Activated T-helper 1 cell treated with anti-CD3 and anti-CD28 coated beads, Interleukin-2, amount 50 U/mL, for 16 hours (primary cell): ENCODE measurements at regions not wholly inside any gene's neighbourhood (a gene's known extent, or its start where the extent isn't known, plus 50 kb on each side); places are given as distances from the start of the nearest gene placed in this dataset.

Experiments used
- DNase-seq, 2 donors: peaks; one replicate each; pipeline ENCODE4 v3.0.0-alpha.2; 2020; ENCODE audit warnings: low read depth in 1 of 2, low spot score in 1 of 2

DNA sequence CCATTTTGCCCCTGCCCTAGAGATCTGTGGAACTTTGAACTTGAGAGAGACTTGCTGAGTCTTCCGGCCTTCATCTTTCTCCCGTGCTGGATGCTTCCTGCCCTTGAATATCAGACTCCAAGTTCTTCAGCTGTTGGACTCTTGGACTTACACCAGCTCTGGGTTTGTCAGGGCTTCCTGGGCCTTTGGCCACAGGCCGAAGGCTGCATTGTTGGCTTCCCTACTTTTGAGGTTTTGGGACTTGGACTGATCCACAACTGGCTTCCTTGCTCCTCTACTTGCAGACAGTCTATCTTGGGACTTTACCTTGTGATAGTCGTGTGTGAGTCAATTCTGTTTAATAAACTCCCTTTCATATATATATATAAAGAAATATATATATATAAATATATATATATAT lies 1071.0 kb downstream of the ADGRL3 start:
- DNase-seq = no peak

DNA sequence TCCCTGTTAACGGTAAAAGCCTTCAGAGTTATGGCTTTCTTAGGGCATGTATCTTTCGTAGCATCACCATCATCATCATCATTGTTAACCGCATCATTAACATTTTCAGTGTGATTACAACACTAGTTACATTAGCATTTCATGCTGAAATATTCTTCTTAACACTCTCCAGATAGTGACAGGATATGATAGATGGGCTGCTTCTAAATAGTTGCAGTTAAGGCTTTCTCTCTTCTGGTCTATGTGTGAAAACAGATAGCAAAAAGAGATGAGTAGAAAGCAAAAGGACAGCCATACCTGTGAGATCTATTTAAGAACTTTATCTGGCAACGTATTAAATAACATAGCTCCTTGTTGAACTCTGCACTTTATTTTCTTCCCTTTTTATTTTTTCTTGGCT lies 1069.8 kb downstream of the ADGRL3 start:
- DNase-seq = no peak

DNA sequence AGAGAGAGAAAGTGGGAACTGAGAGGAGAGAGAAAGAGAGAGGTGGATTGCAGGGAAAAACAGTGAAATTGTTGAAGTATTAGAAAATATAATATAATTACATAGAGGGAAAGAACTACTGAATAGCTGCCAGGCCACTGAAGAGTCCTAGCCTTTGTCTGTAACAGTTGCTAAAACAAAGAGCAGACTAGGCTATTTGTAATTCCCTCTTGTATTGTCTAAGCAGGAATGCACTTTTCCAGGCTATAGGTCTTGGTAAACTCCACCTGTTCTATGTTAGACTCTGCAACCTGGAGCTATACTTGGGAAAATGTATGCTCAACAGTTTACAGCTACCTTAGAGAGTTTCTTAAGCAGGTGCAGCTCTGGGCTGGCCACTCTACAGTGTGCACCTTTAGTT lies 1063.3 kb downstream of the ADGRL3 start:
- DNase-seq = no peak

DNA sequence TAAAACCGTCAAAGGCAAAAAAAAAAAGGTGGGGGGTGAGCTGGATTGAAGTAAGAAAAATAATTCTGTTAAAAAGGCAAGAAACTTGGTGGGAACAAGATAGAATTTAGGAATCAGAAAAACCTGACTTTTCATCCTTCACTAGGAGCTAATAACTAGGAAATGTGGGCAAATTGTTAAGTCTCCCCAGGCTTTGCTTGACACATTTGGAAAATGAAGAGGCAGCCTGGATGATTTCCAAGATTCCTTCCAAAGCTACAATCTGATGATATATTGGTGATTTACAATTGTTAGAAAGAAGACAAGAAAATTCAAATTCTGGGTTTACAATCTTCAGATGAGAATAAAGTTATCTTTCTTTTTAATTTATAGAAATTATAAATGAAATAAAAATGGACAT lies 1062.5 kb downstream of the ADGRL3 start:
- DNase-seq = no peak

DNA sequence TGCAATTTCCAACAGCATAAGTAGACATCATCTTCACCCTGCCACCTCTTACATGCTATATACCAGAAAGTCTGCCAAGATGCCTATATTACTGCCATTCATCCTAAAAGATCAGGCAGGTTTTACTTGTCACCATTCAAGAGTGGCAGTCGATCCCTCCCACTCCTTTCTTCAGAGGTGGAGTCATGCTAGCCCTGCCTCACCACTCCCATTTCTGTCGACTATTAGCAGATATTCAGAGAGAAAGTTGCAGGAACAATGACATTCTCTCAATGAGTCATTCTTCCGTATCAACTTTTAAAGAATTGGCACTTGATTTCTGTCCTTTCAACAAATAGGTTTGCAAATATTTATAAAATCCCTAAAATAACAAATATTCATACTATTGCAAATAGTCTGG lies 1060.1 kb downstream of the ADGRL3 start:
- DNase-seq = no peak

DNA sequence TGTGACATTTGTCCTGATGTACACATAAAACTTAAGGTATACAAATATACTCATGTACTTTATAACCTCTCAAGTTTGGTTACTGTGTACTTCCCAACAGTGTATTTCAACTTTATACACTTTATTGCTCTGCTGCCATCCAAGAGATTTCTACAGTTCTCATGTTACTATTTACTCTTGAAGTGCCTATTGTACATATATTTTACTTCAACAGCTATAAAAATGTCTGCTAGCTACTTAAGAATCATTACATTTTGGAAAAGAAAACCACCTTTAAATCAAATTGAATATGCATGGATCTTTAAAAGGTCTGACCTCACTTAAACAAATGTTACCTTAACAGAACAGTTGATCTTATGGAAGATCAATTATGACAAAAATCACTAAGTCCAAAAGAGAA lies 1056.4 kb downstream of the ADGRL3 start:
- DNase-seq = no peak

DNA sequence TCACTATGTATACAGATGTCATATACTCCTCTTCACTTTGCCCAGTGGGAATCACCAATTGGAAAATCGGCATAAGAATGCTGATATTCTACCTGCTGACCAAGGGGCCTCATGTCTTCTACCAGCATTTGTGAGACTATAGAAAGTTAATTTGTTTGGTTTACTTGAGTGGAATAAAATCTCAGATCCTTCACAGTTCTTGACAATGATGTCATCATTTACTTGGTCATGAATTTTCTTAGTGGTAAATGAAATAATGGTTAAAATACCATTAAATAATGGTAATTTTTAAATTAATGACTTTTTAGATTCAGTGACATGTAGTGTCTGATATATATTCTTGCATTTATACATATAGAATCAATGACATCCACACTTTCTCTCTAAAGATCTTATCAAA lies 1052.6 kb downstream of the ADGRL3 start:
- DNase-seq = no peak

DNA sequence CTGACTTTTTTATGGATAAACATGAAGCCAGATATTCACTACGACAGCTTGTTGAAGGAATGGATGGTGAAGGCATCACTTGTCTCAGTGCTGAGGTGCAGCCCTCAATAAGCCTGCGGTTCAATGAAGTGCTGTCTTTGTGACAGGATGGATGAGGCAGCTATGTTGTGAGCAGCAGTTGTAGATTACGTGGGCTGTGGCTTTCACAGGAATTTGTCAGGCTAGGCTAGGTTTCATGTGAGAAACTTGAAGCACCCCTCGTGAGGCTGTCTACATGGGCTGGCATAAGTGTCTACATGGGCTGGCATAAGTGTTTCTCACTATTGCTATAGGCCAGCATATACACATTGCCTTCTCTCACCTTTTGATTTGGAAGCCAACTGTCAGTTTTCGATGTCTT lies 1050.0 kb downstream of the ADGRL3 start:
- no peak for DNase-seq

DNA sequence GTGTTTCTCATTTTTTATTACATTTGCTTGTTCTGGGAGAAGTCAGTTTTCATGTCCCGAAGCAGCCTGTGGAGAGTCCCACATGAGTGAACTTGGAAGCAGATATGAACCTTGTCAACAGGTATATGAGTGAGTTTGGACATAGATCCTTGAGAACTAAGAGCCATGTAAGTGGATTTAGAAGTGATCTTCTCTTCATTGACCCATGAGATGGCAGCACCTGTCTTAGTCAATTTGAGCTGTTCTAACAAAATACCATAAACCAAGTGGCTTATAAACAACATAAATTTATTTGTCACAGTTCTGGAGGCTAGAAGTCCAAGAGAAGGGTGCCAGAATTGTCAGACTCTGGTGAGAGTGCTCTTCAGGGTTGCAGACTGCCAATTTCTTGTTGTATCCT lies 1043.8 kb downstream of the ADGRL3 start:
- DNase-seq = no peak

DNA sequence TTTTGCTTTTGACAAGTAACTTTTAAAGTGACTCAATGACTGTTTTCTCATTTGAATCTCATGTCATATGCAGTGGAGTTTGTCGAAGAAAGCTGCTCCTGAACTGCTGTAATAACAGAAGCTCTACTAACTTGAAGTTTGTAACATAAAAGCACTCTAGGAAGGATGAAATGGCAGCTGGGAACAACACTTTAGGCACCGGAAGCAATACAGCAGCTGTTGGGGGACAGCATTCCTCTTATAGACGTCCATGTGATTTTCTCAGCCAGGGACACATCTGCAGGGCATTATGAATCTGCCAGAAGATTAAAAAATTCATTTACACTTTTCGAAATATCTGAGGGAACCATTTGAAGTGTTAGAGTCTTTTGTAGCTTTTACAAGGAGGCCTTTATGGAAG lies 1035.8 kb downstream of the ADGRL3 start:
- DNase-seq = no peak

DNA sequence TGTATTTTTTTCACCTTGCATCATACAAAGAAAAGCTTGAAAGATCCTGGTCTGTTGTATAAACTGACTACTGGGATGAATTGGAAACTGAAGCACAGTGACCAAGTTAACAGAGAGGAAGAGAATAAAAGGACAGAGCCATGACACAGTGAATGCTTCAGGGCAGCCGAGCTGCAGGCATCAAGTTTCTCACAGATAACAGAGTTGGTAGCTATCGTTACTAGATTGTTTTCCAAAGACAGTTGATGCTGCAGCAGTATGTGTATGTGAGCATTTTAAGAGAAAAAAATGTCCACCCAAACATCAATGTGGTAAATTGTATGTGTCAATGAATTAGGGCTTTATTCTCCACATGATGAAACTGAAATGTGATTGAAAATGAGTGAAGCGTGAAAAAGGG lies 1032.7 kb downstream of the ADGRL3 start:
- DNase-seq = no peak

DNA sequence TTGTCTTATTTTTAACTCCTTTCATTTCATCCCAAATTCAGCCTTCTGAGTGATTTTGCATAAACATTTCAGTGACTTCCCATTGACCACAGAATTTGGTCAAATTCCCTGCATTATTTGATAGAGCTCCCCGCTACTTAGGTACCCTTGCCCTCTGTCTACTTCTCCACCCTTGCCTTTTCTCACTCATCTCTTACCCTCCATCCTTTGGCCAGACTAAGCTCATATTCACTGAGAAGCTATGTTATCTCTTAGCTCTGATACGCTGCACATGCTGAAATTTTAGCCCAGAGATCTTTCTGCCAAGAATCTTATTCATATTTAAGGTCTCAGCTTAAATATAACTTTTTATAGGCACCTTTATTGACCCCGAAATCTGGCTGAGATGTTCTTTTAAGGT lies 1031.9 kb downstream of the ADGRL3 start:
- no peak for DNase-seq

DNA sequence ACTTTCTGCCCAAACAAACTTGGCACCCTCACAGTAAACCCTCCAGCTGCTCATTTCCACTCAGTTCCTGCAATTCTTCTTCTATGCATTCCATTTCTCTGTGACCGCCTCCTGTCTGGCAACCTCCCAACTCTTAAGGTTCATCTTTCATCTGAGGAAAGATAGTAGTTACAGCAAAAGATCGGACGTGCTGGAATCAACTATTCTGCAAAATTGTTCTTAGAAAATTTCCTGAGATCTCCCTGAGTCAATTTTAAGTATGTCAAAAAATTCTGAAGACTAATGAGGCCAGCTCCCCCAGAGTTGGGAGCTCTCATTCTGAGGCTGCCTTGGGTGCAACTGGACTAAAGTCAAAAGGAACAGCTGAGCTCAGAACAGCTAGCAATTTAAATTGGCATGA lies 1026.0 kb downstream of the ADGRL3 start:
- no peak for DNase-seq

DNA sequence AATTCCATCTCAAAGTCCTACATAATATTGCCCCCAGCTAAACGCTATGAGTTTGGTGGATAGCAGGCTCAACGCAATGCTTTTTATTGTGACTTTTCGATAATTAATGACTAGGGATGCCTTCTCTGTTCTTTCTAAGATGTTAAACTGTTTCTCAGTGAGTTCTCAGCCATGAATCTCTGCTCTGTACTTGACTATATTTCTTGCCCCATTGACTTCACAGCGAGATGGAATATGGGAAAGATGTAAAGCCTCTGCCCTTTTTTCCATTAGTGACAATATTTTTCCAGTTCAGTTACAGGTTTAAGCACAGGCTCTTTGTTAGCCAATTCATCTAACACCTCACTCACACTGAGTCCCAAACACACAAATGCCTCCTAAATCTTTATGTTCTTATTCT lies 1022.0 kb downstream of the ADGRL3 start:
- no peak for DNase-seq

DNA sequence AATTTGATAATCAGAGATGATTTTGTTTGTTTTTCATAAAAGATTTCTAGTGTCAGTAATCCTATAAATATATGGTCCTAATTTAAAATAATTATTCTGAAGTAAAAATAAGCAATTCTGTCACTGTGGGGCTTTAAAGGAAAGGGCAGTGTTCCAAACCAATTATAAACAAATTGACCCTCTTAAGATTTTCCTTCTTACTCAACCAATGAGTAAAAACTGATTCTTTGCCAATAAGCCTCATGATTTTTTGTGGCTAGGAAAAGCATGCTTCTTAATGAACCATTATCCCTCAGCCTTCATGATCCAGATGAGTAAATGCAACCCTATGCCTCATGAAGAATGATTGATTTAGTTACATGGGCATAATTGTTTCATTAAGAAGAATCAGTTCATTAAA lies 1010.4 kb downstream of the ADGRL3 start:
- no peak for DNase-seq

DNA sequence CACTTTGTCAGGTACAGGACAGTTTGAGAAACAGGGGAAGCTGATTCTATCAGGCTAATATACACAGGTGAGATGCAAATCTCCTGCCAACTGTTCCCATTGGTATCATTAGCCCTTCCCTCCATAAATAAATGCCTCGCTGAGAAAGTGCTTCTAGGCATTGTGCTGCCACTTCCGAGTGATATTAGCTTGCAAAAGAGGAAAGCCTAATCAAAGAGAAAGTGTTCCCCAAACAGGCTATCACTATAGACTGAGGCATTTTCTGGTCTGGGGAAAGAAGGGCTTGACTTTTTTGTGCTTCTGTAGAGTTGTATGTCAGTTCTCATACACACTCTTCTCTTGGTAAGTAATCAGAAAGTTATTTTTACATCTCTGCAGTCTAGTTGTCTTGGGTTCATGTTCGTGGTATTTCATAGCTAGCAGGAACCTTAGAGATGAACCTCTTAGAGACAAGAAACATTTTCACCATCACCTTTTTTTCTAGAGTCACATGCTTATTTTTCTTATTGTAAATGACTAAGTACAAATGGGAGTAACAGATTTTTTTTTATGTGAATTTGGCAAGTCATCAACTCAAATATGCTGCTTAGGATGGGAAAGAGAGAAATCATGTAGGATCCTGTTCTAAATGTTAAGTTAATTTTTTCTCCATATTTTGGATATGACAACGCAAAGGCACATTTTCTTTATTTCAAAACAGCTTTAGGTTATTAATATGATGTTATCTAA lies 1009.8 kb downstream of the ADGRL3 start:
- DNase-seq = no peak

DNA sequence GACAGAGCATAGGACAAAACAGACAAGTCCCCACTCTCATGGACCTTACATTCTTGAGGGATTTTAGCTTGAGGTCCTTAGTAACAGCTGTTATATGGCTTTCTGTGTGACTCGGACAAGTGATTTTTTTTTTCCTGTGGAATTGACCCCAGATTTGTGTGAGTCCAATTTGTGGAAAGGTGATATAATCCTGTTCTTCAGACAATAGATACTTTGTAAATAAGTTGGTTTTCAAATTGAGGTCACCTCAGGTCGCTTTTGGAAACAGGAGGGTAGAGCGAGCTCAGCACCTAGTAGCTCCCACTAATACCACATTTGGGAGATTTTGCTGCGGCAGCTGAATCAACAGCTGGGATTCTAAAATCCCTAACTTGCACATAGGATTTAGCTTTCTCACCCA lies 1008.8 kb downstream of the ADGRL3 start:
- DNase-seq = no peak

DNA sequence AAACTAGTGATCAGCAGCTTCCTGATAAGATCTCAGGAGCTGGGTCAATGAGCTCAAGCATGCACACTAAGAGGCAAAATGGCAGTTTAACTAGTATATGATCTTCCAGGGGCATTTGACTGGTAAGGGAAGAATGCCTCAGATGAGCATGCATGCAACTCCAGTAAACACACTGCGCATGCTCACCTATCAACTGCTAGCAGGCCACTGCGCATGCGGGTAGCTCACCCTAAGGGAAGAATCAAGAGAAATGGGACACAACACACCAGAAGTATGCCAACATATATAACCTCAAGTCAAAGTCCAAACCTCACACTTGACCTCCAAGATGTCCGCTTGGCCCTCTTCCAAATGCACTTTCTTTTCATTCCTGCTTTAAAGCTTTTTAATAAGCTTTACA lies 1004.0 kb downstream of the ADGRL3 start:
- no peak for DNase-seq

DNA sequence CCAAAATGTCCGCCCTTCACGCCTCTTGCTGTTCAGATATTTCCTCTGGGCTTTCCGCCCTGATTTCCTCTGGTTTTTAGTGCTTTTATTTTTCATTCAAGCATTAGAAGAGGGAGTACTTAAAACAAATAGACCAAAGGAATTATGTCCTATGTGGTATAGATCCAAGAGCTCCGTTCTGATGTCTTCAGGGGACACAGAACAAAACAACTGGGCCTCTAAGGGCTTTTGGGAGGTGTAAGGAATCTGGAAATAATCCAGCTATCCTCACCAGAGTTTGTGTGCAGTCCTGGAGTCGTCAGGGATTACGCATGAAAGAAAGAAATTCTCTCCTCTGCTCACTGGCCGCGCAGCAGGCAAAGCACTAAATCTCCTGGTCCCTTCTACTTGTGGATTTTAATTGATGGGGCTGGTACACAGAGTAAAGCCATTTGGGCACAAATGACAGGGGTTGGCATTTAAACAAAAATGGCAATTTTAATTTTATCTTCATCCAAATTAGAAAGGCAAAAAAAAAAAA lies 999.2 kb downstream of the ADGRL3 start:
- no peak for DNase-seq

DNA sequence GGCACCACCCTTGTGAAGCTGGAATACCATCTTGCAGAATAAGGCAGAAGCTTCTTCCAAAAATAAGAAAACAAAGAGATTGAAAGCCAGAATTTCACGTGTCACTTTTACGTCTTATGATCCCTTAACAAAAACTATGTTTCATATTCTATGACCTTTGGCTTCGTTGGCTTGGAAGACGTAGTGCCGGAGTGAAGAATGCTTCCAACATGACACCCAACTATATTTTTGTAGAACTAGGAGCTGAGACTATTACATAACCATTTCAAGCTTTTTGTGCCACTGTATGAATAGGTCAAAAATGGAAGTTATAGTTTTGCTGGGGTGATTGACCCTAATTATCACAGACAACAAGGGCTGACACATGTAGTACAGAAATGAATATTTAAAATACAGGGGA lies 996.2 kb downstream of the ADGRL3 start:
- no peak for DNase-seq

DNA sequence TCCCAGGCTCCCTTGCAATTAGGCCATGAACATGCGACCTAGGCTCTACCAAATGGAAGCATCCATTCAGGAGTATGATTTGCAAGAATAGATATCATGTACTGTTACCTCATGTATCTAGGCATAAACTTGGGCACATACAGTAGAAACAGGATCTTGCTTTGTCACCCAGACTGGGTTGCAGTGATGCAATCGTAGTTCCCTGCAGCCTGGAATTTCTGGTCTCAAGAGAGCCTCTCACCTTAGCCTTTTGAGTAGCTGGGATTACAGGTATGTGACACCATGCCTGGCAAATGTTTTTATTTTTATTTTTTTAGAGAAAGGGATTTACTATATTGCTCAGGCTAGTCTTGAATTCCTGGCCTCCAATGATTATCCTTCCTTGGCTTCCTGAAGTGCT lies 994.2 kb downstream of the ADGRL3 start:
- DNase-seq = no peak

DNA sequence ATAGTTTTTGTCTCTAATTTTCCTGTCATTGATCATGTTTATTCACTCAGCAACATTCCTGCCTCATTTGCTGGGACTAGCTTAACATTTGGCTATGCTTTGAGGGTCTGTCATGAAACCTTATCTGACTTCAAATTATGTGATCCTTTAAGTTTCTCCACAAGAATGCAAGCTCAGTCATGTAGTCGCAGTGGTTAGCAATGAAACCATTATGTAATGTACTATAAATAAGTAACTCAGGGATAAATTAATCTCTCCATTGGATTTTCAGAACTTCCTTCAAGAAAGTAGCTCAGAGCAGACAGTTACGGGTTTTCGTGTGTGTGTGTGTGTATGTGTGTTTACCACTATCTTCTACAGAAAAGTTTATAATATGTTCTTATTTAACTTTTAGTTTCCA lies 993.6 kb downstream of the ADGRL3 start:
- DNase-seq = no peak

DNA sequence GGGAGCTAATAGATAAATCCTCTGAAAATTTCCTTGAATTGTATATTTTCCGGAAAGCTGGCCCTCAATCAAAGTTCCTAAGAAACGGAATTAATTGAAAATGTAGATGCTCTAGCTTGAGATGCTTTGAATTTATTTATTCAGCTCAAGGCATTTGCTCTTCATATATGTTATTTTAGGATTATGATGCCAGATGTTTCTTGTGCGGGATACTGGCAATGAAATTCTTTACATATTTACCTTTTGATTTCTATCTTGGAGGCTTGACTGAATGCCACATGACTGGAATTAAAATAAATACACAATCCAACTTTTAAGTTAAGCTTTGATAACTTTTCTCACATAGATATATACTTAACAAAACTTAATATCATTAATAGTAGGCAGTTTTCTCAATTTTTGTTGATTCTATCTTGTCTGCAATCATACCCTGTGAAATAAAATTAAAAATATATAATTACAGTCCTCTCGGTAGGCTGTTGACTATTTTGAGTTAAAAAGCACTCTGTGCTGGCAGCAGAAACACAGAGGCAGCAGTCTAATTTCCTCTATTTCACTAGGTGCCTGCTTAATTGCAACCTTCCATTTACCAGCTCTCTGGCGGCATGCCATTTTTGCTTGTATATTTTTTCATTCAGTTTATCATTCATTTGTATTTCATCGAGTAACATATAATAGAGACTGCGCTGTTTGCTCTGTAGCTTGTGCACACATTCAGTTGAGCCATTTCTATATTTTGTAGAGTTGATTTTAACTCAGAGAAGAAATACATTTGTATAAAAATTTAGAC lies 991.5 kb downstream of the ADGRL3 start:
- no peak for DNase-seq
